OCI-LY1 (cell line): ENCODE measurements at regions not wholly inside any gene's neighbourhood (a gene's known extent, or its start where the extent isn't known, plus 50 kb on each side); places are given as distances from the start of the nearest gene placed in this dataset.

Source experiments
- H2AFZ ChIP-seq: fragments of 200-600 bp; sonication (generic), shearing (Covaris generic); 2 replicates; pipeline ENCODE4 v1.6.0; 2014; ENCODE audit warnings: antibody characterized with exemption, mild to moderate bottlenecking, low read length
- H3F3A ChIP-seq: fragments of 200-600 bp; sonication (generic), shearing (Covaris generic); 2 replicates; pipeline ENCODE4 v1.6.0; 2014; ENCODE audit warnings: mild to moderate bottlenecking, antibody characterized with exemption, low read length, moderate library complexity; ENCODE audit not compliant: insufficient read depth
- H3K27ac ChIP-seq: fragments of 200-600 bp; sonication (generic); 2 replicates; pipeline ENCODE4 v1.5.1; 2014; ENCODE audit warnings: low read length, mixed run types, mild to moderate bottlenecking, low read depth; ENCODE audit not compliant: poor library complexity, severe bottlenecking
- H3K27me3 ChIP-seq: fragments of 200-600 bp; sonication (generic); 2 replicates; pipeline ENCODE4 v1.6.0; 2014; ENCODE audit warnings: antibody characterized with exemption, mild to moderate bottlenecking, low read length, moderate library complexity; ENCODE audit not compliant: insufficient read depth
- H3K36me3 ChIP-seq: fragments of 200-600 bp; sonication (generic); 2 replicates; pipeline ENCODE4 v1.6.1; 2014; ENCODE audit warnings: mild to moderate bottlenecking, antibody characterized with exemption, low read length, moderate library complexity, mixed read lengths; ENCODE audit not compliant: insufficient read depth
- H3K4me1 ChIP-seq: fragments of 200-600 bp; sonication (generic); 2 replicates; pipeline ENCODE4 v1.5.1; 2014; ENCODE audit warnings: mild to moderate bottlenecking, low read length, moderate library complexity; ENCODE audit not compliant: insufficient read depth, severe bottlenecking
- H3K4me2 ChIP-seq: fragments of 200-600 bp; sonication (generic), shearing (Covaris generic); 2 replicates; pipeline ENCODE4 v1.6.1; 2014; ENCODE audit warnings: low read length
- H3K4me3 ChIP-seq: fragments of 200-600 bp; sonication (generic); 2 replicates; pipeline ENCODE4 v1.5.1; 2014; ENCODE audit warnings: low read length, low read depth, mild to moderate bottlenecking, mixed read lengths; ENCODE audit not compliant: poor library complexity, severe bottlenecking
- H3K79me2 ChIP-seq: fragments of 200-600 bp; shearing (Covaris generic); 2 replicates; pipeline ENCODE4 v1.6.1; 2016; ENCODE audit warnings: mixed run types, low read length, mixed read lengths; ENCODE audit not compliant: insufficient read depth
- H3K9ac ChIP-seq: fragments of 200-600 bp; sonication (generic), shearing (Covaris generic); 2 replicates; pipeline ENCODE4 v1.6.1; 2014; ENCODE audit warnings: mild to moderate bottlenecking, low read length, mixed read lengths
- H3K9me2 ChIP-seq: fragments of 200-600 bp; sonication (generic), shearing (Covaris generic); 2 replicates; pipeline ENCODE4 v1.6.1; 2014; ENCODE audit warnings: low read depth, mild to moderate bottlenecking, low read length, mixed read lengths
- H3K9me3 ChIP-seq: fragments of 200-600 bp; shearing (Covaris generic); 2 replicates; pipeline ENCODE4 v1.6.1; 2014; ENCODE audit warnings: low read length, mixed read lengths
- H4K20me1 ChIP-seq: fragments of 200-600 bp; sonication (generic), shearing (Covaris generic); 2 replicates; pipeline ENCODE4 v1.6.0; 2016; ENCODE audit warnings: mild to moderate bottlenecking, low read length; ENCODE audit not compliant: insufficient read depth
- CTCF ChIP-seq: fragments of 200-600 bp; sonication (generic), shearing (Covaris generic); IDR thresholded peaks from 2 replicates; pipeline ENCODE4 v1.5.1; 2017; ENCODE audit warnings: mild to moderate bottlenecking, antibody characterized with exemption, low read length, moderate library complexity, mixed read lengths
- EZH2 ChIP-seq: fragments of 200-600 bp; sonication (generic), shearing (Covaris generic); IDR thresholded peaks from 2 replicates; pipeline ENCODE4 v1.8.0; 2017; ENCODE audit warnings: borderline replicate concordance, mixed run types, mild to moderate bottlenecking, antibody characterized with exemption, low read length, moderate library complexity, mixed read lengths

GRCh38 chr4:111066001-111066400, 443.1 kb upstream of the PITX2 start:
- Histone ChIP-seq H3K4me3 (no peak overlapping the region), H3K9me3 (no peaks in the 10 kb centered on the region), H3K9ac (no peak overlapping the region), H3K9me2 (no peaks in the 10 kb centered on the region), H3K36me3 (no peaks in the 10 kb centered on the region), H3K27ac (no peak overlapping the region), H3K79me2 (no peaks in the 10 kb centered on the region), H3K27me3 (no peaks in the 10 kb centered on the region), H3F3A (no peaks in the 10 kb centered on the region), H3K4me1 (no peaks in the 10 kb centered on the region), H2AFZ (no peak overlapping the region), H4K20me1 (no peaks in the 10 kb centered on the region), H3K4me2 (no peak overlapping the region)
- TF ChIP-seq CTCF (no peak), EZH2 (no peak)

- no peak overlapping the region for H3K4me3 ChIP-seq
- H3K9me3 ChIP-seq = no peaks in the 10 kb centered on the region
- no peaks in the 10 kb centered on the region for H4K20me1 ChIP-seq
- no peak for TF ChIP-seq CTCF
- no peak overlapping the region for H3K4me2 ChIP-seq
- H3K4me1 ChIP-seq = no peaks in the 10 kb centered on the region
- H3K79me2 ChIP-seq = no peaks in the 10 kb centered on the region
- no peaks in the 10 kb centered on the region for H3K27me3 ChIP-seq
- no peak overlapping the region for H2AFZ ChIP-seq
- no peaks in the 10 kb centered on the region for H3K36me3 ChIP-seq
- no peak overlapping the region for H3K9ac ChIP-seq
- no peaks in the 10 kb centered on the region for H3K9me2 ChIP-seq
- no peak overlapping the region for H3K27ac ChIP-seq
- no peaks in the 10 kb centered on the region for H3F3A ChIP-seq
These were observed 443.6 kb upstream of the PITX2 start for GRCh38 chr4:111066447-111066846.

- Histone ChIP-seq H3K27ac (no peak overlapping the region), H3F3A (no peaks in the 10 kb centered on the region)
These were observed 444.0 kb upstream of the PITX2 start for GRCh38 chr4:111066887-111067286.

More at GRCh38 chr4:111066887-111067286, 444.0 kb upstream of the PITX2 start:
- no peaks in the 10 kb centered on the region for H3K4me1 ChIP-seq
- no peaks in the 10 kb centered on the region for H3K79me2 ChIP-seq
- no peak overlapping the region for H3K4me3 ChIP-seq
- no peak for TF ChIP-seq CTCF
- no peak for TF ChIP-seq EZH2
- no peak overlapping the region for H3K9ac ChIP-seq
- no peak overlapping the region for H3K4me2 ChIP-seq
- no peak overlapping the region for H2AFZ ChIP-seq
- no peaks in the 10 kb centered on the region for H3K27me3 ChIP-seq
- no peaks in the 10 kb centered on the region for H4K20me1 ChIP-seq
- H3K9me3 ChIP-seq = no peaks in the 10 kb centered on the region
- H3K9me2 ChIP-seq = no peaks in the 10 kb centered on the region
- H3K36me3 ChIP-seq = no peaks in the 10 kb centered on the region
